ENCODE measurements at regions not wholly inside any gene's neighbourhood (a gene's known extent, or its start where the extent isn't known, plus 50 kb on each side); places are given as distances from the start of the nearest gene placed in this dataset.
"Not testable (repeated sequence)": the region's sequence is repeated elsewhere in the genome, so short reads cannot be mapped to it uniquely, and the experiment has no call there.

DNA sequence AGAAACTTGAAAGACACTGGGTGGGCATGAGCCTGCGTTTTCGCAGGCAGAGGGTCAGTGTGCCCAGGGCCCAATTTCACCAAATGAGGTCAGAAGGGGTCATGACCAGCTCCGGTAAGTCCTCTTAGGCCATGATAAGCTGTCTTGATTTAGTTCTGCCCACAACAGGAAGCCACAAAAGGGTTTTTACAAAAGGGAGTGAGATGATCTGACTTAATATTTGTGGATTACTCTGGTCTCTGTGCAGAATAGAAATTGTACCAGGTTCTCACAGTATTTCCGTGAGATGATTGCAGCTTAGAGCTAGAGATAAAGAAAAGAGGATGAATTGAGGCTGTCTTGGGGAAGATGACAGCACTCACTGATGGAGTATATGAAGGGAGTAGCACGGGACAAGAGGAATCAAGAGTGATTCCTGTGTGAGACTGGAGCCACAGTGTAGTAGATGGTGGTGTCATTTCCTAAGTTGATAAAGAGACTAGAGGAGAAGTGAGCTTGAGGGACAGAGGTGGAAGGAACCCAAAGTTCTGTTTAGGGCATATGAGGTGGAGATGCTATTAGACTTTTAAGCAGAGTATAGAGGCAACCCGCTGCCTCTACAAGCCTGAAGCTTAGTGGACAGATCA lies 288.3 kb upstream of the AMIGO2 start:
- H3K4me3 ChIP-seq (ENCODE audit: low read depth, low read length, poor library complexity, severe bottlenecking): no peak overlapping the region
- no TSS peak for BruUV-seq (replicated peaks)
- intact Hi-C loops (cut with micrococcal nuclease; ENCODE audit: unreplicated experiment): no loop called here
- no peaks in the 10 kb centered on the region for H3K9me3 ChIP-seq (ENCODE audit: low read depth, low read length, poor library complexity, severe bottlenecking)
- H3K27ac ChIP-seq (ENCODE audit: low read depth, low read length, poor library complexity, severe bottlenecking): no peak overlapping the region
- ChIA-PET POLR2A (ENCODE audit: low non-redundant PET) (interaction anchor here (0.6 kb wide), 1 partner anchor 996 kb away, joined by 4 read pairs; no protein-coding TSS in a partner anchor), CTCF (no interaction called here)
- no peak for TF ChIP-seq EZH2 (IDR thresholded peaks at IDR 0.05; ENCODE audit: borderline replicate concordance, low read depth, low read length, poor library complexity, severe bottlenecking)
- TF ChIP-seq, protein P1, sequence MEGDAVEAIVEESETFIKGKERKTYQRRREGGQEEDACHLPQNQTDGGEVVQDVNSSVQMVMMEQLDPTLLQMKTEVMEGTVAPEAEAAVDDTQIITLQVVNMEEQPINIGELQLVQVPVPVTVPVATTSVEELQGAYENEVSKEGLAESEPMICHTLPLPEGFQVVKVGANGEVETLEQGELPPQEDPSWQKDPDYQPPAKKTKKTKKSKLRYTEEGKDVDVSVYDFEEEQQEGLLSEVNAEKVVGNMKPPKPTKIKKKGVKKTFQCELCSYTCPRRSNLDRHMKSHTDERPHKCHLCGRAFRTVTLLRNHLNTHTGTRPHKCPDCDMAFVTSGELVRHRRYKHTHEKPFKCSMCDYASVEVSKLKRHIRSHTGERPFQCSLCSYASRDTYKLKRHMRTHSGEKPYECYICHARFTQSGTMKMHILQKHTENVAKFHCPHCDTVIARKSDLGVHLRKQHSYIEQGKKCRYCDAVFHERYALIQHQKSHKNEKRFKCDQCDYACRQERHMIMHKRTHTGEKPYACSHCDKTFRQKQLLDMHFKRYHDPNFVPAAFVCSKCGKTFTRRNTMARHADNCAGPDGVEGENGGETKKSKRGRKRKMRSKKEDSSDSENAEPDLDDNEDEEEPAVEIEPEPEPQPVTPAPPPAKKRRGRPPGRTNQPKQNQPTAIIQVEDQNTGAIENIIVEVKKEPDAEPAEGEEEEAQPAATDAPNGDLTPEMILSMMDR (conservative IDR thresholded peaks at IDR 0.05; ENCODE audit: low read depth, low read length): no peak
- no peaks in the 10 kb centered on the region for H3K27me3 ChIP-seq (replicated peaks; ENCODE audit: insufficient read depth, low read depth, low read length, poor library complexity)
- peaks cover 18% of the 10 kb centered on the region for H3K4me1 ChIP-seq (ENCODE audit: insufficient read depth, low read length, poor library complexity, severe bottlenecking)
- H3K36me3 ChIP-seq (ENCODE audit: insufficient read depth, low read length, poor library complexity, severe bottlenecking): no peaks in the 10 kb centered on the region
- no peak for DNase-seq (ENCODE audit: low spot score)

DNA sequence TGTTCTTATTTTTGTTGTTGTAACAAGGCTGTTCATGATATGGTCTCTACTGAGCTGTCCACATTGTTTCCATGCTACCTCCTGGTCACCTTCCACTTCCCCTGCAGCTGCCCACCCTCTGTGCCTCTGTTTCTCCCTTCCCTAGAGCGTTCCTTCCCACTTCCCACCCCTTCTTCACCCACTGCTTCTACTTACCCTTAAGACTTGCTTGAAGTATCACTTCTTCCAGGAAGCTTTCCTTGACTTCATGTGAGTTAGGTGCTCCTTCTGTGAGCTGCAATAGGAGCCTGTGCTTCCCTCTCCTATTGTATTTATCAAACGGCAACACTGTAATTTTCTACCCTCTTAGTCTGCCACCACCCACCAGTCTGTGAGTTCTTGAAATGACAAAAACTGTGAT lies 286.8 kb upstream of the AMIGO2 start:
- no peaks in the 10 kb centered on the region for H3K27me3 ChIP-seq (replicated peaks; ENCODE audit: insufficient read depth, low read depth, low read length, poor library complexity)
- DNase-seq (ENCODE audit: low spot score): no peak
- TF ChIP-seq EZH2 (IDR thresholded peaks at IDR 0.05; ENCODE audit: borderline replicate concordance, low read depth, low read length, poor library complexity, severe bottlenecking): no peak
- TF ChIP-seq, protein P1 (conservative IDR thresholded peaks at IDR 0.05; ENCODE audit: low read depth, low read length): no peak
- no peaks in the 10 kb centered on the region for H3K9me3 ChIP-seq (ENCODE audit: low read depth, low read length, poor library complexity, severe bottlenecking)
- ChIA-PET CTCF (no interaction called here), POLR2A (ENCODE audit: low non-redundant PET) (no interaction called here)
- no peak overlapping the region for H3K4me3 ChIP-seq (ENCODE audit: low read depth, low read length, poor library complexity, severe bottlenecking)
- peaks cover 33% of the 10 kb centered on the region for H3K4me1 ChIP-seq (ENCODE audit: insufficient read depth, low read length, poor library complexity, severe bottlenecking)
- no peaks in the 10 kb centered on the region for H3K36me3 ChIP-seq (ENCODE audit: insufficient read depth, low read length, poor library complexity, severe bottlenecking)
- BruUV-seq (replicated peaks): no TSS peak
- H3K27ac ChIP-seq (ENCODE audit: low read depth, low read length, poor library complexity, severe bottlenecking): no peak overlapping the region
- intact Hi-C loops (cut with micrococcal nuclease; ENCODE audit: unreplicated experiment): no loop called here

DNA sequence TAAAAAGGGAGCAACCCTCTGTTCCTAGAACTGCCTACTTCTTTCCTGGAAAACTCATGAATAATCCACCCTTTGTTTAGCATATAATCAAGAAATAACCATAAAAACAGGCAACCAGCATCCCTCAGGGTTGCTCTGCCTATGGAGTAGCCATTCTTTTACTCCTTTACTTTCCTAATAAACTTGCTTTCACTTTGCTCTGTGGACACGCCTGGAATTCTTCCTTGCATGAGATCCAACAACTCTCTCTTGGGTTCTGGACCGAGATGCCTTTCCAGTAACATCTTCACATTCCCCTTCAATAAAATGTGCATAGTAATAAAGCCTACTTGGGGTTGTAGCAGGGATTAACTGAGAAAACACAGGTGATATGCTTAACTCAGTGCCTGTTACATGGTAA lies 286.4 kb upstream of the AMIGO2 start:
- H3K4me3 ChIP-seq (ENCODE audit: low read depth, low read length, poor library complexity, severe bottlenecking): no peak overlapping the region
- no peaks in the 10 kb centered on the region for H3K9me3 ChIP-seq (ENCODE audit: low read depth, low read length, poor library complexity, severe bottlenecking)
- no TSS peak for BruUV-seq (replicated peaks)
- TF ChIP-seq, protein P1 (conservative IDR thresholded peaks at IDR 0.05; ENCODE audit: low read depth, low read length): no peak
- TF ChIP-seq EZH2 (IDR thresholded peaks at IDR 0.05; ENCODE audit: borderline replicate concordance, low read depth, low read length, poor library complexity, severe bottlenecking): no peak
- H3K27ac ChIP-seq (ENCODE audit: low read depth, low read length, poor library complexity, severe bottlenecking): no peak overlapping the region
- CTCF ChIA-PET: no interaction called here
- no peaks in the 10 kb centered on the region for H3K36me3 ChIP-seq (ENCODE audit: insufficient read depth, low read length, poor library complexity, severe bottlenecking)
- DNase-seq (ENCODE audit: low spot score): no peak
- H3K27me3 ChIP-seq (replicated peaks; ENCODE audit: insufficient read depth, low read depth, low read length, poor library complexity): no peaks in the 10 kb centered on the region
- peaks cover 37% of the 10 kb centered on the region for H3K4me1 ChIP-seq (ENCODE audit: insufficient read depth, low read length, poor library complexity, severe bottlenecking)
- POLR2A ChIA-PET (ENCODE audit: low non-redundant PET): no interaction called here
- intact Hi-C loops (cut with micrococcal nuclease; ENCODE audit: unreplicated experiment): no loop called here

DNA sequence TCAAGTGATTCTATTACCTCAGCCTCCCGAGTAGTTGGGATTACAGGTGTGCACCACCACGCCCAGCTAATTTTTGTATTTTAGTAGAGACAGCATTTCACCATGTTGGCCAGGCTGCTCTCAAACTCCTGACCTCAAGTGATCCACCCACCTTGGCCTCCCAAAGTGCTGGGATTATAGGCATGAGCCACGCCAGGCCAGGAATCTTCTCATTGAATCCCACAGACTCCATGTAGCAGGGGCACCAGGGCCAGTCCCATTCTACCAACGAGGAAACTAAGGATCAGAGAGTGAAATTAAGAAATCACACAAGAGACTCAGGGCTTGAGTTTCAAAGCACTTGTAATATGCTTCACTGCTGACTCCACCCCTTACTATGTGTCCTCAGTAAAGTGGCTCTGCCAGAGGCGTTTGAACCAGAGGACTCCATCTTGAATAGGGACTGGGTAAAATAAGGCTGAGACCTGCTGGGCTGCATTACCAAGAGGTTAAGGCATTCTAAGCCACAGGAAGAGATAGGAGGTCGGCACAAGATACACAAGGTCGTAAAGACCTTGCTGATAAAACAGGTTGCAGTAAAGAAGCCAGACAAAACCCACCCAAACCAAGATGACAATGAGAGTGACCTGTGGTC lies 285.8 kb upstream of the AMIGO2 start:
- BruUV-seq (replicated peaks); H3K36me3 ChIP-seq (ENCODE audit: insufficient read depth, low read length, poor library complexity, severe bottlenecking); intact Hi-C loops (cut with micrococcal nuclease; ENCODE audit: unreplicated experiment); H3K4me3 ChIP-seq (ENCODE audit: low read depth, low read length, poor library complexity, severe bottlenecking); CTCF ChIA-PET; DNase-seq (ENCODE audit: low spot score); H3K27ac ChIP-seq (ENCODE audit: low read depth, low read length, poor library complexity, severe bottlenecking); POLR2A ChIA-PET (ENCODE audit: low non-redundant PET); H3K9me3 ChIP-seq (ENCODE audit: low read depth, low read length, poor library complexity, severe bottlenecking); H3K27me3 ChIP-seq (replicated peaks; ENCODE audit: insufficient read depth, low read depth, low read length, poor library complexity): not testable (repeated sequence)
- peaks cover 42% of the 10 kb centered on the region for H3K4me1 ChIP-seq (ENCODE audit: insufficient read depth, low read length, poor library complexity, severe bottlenecking)
